NCI-H2171 (cell line): ENCODE measurements at regions not wholly inside any gene's neighbourhood (a gene's known extent, or its start where the extent isn't known, plus 50 kb on each side); places are given as distances from the start of the nearest gene placed in this dataset.

Experiments
- DNase-seq: peaks from one replicate; lab custom pipeline; 2025; lab: John Stamatoyannopoulos, UW

GRCh38 chr18:78905334-78905733 lies 74.3 kb upstream of the SALL3 start:
- no peak for DNase-seq

DNA sequence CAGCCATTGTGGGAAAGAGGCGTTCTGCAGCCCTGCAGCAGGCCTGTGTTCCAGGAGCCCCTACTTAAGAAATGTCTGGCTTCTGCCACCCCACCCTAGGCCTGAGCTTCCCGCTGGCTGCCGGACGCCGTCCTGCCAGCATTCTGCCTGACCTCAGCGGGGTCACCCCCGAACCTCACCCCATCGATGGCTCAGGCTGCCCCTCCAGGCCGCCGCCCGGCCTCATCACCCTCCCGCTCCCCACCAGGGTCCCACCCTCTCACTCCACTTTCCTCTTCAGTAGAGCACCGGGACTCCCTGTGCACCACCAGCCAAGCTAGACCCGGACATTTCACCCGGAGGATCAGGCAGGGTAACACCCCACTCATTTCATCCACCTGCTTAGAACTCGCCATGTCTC lies 73.6 kb upstream of the SALL3 start:
- no peak for DNase-seq

GRCh38 chr18:78908462-78909260 lies 71.0 kb upstream of the SALL3 start:
- DNase-seq: no peak

- DNase-seq: no peak
Observed at GRCh38 chr18:78911751-78912283, 67.8 kb upstream of the SALL3 start.

GRCh38 chr18:78912336-78912735 lies 67.3 kb upstream of the SALL3 start:
- no peak for DNase-seq

GRCh38 chr18:78912844-78913243 lies 66.8 kb upstream of the SALL3 start:
- DNase-seq: no peak

- no peak for DNase-seq
Observed at GRCh38 chr18:78913395-78913794, 66.2 kb upstream of the SALL3 start.

DNA sequence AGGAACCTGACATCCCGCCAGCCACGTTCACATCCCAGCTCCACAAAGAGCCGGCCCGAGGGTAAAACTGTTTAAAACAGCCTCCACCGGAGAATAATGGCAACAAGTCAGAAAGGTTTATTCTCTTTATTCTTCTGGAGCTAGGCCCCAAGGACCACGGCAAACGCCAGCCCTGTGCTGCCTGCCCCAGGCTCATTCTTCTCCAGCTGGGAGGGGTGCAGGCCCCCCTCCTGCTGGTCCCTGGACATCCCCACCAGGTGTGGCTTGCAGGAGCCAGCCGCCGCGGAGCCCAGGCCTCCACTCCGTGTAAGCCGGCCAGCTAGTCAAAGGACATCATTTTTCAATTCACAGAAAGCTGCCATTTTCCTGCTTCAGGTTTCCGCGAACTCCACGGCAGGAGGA lies 65.8 kb upstream of the SALL3 start:
- DNase-seq: no peak

GRCh38 chr18:78914249-78914935 lies 65.2 kb upstream of the SALL3 start:
- DNase-seq: no peak

DNA sequence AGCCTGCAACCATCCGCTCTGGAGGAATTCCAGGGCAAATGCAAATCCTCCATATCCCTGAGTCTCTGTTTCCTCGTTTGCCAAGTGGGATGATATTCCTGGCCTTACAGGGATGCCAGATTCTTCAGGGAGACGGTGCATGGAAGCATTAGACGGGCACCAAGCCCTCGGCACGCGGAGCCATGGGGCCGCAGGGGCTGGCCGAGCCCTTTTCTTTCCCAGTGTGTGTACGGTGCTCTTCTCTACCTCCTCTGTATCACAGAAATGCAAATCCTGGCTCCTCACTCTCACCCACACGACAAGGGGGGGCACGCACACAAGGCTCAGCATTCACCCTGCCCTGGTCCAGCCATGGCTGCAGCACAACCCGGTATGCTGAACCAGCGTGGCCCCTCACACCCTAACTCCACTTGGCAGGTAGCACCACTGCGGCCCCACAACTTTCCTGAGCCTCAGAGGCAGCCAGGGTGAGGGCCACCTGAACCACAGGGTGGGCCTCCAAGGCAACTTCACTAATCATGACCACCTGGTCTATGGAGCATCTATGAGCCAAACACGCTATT lies 64.1 kb upstream of the SALL3 start:
- DNase-seq: no peak

DNA sequence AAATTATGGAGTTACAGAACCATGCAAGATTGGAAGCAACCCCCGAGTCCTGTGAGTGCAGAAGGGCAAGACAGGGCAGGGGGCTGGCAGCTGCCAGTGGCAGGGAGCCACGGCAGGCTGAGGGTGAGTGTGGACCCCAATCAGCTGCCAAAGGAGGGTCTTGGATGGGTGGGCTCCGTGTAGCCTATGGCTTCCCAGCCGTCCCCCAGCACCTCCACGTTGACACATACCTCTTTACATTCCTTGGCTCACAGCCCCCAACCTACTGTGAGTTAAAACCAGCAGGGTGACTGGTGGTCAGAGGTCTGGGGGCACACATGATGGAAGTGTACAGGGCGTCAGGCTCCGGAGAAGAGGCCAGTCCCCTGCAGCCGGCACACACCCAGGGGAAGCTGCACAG lies 60.9 kb upstream of the SALL3 start:
- DNase-seq: no peak

DNA sequence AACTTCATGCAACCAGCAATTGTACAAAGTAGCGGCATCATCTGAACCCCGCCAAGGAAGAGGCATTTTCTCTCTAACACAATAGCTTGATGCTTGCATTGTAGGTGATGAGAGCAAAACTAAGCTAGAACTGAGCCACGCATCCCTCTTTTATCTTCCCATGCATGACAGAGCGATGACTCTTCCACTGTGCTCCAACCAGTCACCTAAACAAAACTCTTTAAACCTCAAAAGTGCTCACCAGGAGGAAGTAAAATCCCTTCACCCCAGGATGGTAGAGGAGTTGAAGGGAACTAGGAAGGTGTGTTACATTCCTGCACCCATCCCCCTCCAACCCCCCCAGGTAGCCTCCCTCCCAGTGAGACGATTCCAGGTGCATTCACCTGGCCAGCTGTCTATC lies 59.7 kb upstream of the SALL3 start:
- DNase-seq: no peak

- DNase-seq: no peak
Observed at GRCh38 chr18:78920456-78921138, 59.0 kb upstream of the SALL3 start.

DNA sequence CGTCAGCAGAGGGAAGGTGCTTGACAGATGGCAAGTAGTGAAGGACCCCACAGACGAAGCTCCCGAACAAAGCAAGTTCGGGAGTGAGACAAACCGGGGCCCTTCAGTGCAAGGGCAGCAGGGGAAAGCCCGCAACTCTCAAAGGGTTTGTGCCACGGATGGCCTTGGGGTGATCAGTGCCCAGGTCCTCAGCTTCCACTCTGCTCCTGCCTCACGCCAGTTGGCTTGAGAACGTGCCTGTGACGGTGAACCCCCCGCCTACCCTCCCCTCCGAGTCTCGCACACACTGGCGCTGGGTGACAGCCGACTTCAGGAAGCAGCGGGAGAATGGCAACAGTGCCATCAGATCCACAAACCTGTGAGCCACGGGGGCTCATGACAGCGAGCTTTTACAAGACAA lies 56.8 kb upstream of the SALL3 start:
- DNase-seq: no peak

- DNase-seq: no peak
Observed at GRCh38 chr18:78924301-78924700, 55.3 kb upstream of the SALL3 start.

DNA sequence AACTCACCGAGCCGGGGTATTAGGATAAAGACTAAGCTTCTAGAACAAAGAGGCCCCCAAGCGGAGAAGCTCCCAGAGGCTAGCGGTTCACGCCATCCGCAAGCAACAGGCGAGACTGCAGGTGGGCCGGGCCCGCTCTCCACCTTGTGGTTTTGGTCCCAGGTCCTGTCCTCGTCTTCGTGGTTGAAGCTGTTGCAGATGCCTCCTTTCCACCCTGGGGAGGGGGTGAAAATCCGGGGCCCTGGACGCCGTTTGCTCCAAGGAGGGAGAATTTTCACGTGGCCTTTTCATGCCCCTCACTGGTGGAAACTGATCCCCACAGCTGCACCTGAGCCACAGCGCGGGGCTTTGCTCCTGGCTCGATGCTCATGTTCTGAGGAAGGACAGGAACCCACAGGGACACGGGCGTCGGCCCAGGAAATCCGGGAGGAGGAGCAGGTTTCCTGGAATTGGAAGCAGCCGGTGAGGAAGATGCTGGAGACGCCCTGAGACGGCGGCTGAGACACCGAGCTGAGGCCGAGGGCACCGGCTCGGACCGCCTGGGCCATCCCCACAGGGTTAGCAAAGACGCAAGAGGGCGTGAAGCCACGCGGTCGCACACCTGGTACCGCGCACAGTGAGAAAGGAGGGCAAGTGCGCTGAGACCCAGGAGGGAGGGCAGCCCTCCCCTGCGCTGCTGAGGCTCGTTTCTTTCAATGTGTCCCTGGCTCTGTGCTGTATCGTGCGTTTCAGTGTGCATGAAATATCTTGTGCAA lies 54.7 kb upstream of the SALL3 start:
- DNase-seq: no peak

GRCh38 chr18:78925557-78926242 lies 53.9 kb upstream of the SALL3 start:
- no peak for DNase-seq

GRCh38 chr18:78926243-78926615 lies 53.4 kb upstream of the SALL3 start:
- DNase-seq: no peak

DNA sequence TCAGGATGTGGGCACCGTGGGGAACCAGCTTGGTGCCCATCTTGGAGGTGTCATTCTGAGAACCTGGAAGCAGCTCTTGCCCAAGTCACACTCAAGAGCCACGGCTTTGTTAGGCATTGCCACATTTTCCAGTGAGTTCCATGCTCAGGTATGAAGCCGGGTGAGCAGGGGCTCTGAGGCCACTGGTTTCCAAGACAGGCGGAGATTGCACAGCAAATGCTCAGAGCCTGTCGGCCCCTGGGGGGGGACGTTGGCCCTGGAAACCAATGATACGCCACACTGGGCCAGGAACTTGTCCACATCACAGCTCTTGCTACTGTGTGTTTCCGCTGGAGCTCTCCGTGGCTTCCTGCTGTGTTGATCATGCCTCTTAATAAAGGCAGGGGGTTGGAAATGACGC lies 52.5 kb upstream of the SALL3 start:
- DNase-seq: no peak

- DNase-seq: no peak
Observed at GRCh38 chr18:78927616-78928015, 52.0 kb upstream of the SALL3 start.

DNA sequence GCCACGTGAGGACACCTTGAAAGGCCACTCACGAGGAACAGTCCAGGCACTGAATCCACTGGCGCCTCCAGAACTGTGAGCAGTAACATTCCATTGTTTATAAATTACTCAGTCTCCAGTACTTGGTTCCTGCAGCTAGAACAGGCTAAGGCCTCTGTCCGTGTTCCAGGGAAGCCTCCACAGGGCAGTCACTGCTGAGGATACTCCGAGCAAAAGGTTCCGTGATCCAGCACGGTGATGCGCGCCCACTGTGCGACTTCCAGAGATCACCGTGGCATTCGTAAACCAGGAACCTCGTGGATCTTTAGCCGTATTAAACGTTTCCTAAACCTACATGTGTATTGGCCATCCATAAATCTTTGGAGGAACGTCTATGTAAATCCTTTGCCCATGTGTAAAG lies 51.5 kb upstream of the SALL3 start:
- DNase-seq: no peak
